HuH-7 (cell line): ENCODE measurements at regions not wholly inside any gene's neighbourhood (a gene's known extent, or its start where the extent isn't known, plus 50 kb on each side); places are given as distances from the start of the nearest gene placed in this dataset.

ENCODE experiments used
- DNase-seq: peaks from one replicate; pipeline ENCODE4 v3.0.0; 2011; ENCODE audit warnings: low spot score

DNA sequence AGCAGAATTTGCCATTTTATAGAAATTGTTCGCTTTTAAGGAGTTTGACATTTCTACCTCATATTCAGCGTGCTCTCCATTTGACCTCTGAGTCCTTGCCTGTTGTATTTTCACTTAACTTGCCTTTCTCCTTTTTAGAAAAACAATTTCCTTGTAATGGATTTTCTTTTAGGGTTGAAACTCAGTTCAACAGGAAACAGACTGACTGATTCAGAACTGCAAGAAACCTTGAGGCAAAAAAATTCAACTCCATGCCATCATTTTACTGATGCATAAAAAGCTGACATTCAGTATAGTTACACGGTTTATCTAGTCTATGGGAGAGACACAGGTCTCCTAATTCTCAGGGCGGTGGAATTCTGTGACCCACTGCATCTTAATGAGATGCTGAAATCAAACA is 59.8 kb downstream of the MRPS30 start:
- DNase-seq: no peak

DNA sequence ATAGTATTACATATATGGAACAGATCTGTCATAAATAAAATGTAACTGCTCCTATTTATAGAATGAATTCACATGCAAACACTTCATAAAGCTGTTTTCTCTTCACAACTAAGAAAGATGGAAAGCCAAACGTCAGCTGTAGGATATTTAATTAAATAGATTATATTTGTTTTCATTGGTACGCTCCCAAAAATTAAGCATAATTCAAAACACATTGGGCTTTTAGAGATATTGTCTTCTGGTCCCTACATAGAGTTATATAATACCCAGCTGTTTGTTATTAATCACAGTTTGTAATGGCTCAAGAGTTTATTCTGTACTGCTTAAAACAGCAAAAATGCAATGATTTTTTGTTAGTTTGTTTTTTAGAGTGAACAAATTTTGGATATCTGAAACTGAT is 61.2 kb downstream of the MRPS30 start:
- DNase-seq: no peak

DNA sequence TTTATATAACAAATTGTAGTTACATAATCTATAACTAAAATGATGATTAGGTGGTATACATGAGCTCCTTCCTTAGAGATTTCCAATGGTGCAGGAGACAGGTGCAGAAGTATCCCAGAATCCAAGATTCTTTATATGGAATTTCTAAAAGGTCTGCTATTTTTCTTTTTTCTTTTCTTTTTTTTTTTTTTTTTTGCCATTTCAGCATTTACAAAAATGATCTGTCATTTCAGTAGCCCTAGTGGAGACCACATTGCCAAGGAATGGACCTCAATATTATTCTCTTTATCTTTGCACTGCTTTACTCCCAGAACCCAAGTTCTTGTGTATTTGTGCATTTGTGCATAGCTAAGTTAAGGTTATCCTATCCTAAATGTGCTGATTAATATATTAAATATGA is 61.7 kb downstream of the MRPS30 start:
- DNase-seq: no peak

DNA sequence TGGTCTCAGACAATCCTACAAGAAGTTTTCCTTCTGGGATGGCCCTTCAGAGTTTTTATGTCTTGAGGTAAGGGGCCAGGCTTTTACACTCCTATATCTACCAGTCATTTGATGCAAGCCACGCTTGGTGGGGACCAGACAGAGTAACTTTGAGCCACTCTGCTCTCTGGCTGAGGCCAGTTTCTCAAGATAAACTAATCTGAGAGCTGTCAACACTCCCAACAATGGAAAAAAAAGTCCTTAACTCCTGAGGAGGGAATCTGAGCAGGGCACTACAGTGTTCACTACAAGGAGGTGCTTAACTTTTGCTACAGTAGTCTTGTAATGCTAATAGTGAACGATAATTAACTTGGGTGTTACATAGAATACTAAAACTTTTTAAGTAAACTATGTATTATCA is 62.7 kb downstream of the MRPS30 start:
- no peak for DNase-seq

DNA sequence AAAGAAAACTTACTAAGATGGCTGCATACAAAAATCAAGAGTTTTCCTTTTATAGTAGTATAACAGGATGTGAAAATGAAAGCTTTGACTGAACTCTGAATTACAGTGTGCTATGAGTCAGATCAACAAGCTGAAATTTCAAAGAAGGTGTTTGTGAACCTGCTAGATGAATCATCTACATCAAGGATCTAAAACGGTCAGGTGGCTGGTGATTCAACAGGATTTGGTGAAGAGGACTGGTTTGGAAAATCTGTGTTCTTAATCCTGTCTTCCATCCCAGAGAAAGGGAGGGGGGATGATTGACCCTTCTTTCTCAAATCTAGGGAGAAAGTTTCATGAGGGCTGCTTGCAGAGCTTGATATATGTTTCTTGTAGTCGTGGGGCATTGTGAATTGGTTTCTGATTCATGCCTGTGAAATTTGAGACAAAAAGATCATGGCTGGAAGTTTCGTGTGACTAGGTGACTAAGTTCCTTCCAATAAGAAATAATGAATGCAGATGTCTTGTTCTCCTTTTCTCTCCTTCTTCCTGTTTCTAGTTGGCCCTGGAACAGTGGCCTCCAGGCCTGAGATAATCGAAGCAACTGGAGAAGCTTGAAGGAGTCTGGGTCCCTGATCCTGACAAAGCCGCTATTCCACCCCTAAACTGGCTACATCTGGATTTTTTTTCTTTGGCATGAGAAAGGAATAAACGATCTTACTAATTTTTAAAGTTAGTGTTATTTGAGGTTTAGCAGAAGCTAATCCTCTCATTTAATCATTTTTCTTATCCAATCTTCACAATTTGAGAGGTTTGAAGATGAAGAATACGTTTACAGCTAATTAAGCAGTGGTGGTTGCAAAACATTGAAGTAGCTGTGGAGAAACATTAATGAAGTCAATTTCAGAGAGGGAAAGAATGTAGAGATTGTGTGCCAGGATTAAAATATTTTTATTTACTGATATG is 67.2 kb downstream of the MRPS30 start:
- DNase-seq: no peak

DNA sequence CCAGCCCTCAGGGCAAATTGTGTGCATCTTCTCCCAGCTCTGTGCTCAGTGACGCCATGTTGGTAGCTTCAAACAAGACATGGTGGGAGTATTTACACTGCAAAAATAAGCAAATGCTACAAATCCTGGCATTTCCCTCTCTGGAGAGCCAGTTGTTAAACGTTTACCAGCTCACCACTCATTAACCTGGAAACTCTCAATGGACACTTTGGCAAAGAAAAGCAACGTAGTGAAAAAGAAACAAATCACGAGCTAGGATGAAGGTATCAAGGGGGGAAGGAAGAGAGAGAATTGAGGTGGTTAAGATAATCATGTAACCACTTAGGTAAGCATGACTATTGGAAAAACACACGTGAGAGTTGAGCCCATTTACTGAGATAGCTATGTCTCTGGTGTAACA is 72.5 kb downstream of the MRPS30 start:
- no peak for DNase-seq

DNA sequence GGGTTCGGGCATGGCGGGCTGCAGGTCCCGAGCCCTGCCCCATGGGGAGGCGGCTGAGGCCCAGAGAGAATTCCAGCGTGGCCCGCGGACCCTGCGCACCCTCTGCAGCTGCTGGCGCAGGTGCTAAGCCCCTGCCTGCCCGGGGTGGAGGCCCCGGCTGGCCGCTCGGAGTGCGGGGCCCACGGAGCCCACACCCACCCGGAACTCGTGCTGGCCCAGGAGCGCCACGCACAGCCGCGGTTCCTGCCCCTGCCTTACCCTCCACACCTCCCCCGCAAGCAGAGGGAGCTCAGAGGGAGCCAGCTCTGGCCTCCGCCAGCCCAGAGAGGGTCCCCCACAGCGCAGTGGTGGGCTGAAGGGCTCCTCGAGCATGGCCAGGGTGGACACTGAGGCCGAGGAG is 75.3 kb downstream of the MRPS30 start:
- DNase-seq: no peak

DNA sequence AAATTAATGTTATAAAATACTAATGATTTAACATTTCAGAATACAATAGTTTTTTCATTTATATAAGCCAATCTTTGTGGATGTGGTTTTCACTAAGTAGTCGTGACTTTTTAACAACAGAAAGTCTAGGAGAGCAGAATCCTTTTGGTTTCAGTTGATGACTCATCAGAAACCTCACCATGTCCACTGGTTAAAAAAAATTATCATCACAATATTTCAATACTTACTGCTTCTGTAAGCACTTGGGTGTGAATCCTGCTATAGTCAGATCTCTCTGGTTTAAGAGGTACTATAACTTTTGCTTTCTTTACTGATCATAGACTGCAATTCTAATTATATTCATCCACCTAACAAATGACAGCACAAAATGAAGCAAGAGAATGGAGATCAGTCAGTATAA is 77.2 kb downstream of the MRPS30 start:
- no peak for DNase-seq

DNA sequence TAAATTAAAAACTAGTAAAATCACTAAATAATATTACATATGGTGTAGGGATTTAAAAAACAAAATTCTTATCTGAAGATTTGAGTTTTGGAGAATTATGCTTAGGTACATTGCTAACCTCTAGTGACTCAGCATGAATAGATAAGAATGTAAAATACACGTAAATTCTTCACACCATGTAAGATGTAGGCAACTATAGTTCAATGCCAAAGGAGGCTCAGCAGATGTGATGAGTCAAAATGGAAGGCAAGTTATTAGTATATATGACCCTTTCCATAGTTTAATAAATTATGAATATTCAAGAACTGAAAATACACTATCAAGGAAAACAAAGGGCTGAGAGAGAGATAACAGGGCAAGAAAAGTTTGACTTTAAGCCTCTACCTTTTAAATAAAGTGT is 79.0 kb downstream of the MRPS30 start:
- DNase-seq: no peak

DNA sequence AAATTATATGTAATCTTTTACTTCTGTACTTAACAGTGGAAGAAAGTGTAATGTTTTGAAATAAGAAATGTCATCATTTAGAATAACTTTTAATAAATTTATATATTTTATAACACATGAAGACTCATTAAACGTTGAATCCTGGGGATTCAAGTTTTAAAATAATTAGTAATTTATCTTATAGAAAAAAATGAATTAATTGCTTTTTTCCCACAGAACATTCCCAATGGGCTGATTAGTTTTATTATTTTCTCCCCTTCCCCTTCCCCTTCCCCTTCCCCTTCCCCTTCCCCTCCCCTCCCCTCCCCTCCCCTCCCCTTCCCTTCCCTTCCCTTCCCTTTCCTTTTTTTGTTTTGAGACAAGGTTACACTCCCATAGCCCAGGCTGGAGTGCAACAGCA is 79.7 kb downstream of the MRPS30 start:
- no peak for DNase-seq

DNA sequence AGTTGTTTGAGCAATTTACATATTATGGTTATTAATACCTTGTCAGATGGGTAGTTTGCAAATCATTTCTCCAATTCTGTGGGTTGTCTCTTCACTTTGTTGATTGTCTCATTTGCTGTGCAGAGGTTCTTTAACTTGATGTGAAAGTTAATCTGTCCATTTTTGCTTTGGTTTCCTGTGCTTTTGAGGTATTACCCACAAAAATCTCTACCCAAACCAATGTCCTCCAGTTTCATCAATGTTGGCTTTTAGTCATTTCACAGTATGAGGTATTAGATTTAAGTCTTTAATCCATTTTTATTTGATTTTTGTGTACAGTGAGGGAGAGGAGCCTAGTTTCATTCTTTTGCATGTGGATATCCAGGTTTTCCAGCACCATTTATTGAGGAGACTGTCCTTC is 82.4 kb downstream of the MRPS30 start:
- DNase-seq: no peak

DNA sequence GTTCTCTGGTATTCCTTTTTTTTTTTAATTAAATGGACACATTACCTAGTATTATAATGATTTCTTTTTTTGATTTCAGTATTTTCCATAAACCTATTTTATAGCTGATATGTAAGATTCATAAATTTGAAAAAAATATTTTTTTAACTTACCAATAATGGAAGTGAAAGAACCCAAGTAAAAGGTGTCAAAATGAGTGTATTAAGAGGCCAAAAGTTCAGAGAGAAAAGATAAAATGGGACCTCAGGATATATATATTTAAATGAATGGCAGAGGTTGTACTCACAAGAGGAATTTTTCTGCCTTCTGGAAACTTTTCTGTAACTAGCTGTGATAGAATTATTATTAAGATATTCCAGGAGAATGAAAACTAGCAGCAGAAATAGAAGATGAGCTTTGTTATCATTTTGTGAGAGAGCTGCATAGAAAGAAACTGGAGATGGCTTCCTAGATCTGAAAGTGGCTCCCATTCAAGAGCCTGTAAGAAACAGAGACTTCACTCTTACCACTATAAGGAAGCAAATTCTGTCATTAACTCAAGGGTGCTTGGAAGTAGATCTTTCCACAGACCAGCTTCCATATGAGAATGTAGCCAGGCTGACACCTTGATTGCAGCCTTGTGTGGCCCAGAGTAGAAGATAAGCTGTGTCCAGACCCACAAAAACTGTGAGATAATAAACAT is 91.7 kb downstream of the MRPS30 start:
- no peak for DNase-seq

DNA sequence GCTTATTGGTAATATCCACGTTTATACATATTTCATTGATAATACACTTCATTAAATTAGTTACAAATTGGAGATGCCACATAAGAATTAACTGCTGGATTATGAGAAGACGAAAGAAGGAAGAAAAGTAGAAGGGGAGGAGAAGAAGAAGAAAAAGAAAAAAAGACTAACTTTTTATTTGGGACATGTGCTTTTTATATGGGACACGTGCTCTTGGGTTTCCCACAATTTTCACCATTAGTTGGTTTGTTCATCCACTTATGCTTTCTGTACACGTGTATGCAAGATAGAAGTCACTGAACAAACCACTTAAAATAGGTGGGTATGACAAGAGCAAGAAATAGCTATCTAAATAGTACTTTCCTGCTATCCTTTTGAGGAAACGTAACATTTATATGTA is 98.6 kb downstream of the MRPS30 start:
- no peak for DNase-seq

DNA sequence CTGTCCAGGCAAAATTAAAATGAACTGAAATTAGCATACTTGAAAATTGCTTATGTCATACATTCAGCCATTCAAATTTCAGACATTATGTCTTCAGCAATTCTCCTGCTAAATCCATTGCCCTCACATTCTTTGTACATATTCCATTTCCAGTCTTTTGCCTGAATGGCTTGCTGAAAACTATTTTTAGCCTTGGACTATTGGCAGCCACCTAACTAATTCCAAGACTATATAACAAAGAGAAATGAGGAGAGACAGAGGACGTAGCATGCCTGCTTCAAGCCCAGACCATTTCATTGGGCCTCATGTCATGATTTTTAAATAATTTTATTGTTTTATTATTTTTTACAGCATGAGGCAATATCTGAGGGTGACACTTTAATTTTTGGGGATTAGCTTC is 100.3 kb downstream of the MRPS30 start:
- no peak for DNase-seq

DNA sequence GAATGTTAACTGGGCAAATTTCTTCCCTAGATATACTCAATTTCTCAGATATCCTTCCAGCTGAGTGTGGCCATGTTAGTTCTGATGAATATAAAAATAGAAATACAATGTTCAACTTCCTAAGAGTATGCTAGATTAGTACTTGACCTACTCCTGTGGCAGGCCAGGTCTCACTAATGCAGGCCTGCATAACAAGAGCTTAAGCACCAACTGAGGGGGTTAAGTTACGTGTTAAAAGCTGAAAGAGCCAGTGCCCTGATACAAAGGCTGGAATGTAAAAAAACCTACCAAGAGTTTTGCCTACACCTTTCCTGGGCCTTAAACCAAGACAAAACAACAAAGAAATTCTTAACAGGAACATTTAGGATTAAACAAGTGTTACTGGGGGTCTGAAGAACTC is 102.8 kb downstream of the MRPS30 start:
- no peak for DNase-seq

DNA sequence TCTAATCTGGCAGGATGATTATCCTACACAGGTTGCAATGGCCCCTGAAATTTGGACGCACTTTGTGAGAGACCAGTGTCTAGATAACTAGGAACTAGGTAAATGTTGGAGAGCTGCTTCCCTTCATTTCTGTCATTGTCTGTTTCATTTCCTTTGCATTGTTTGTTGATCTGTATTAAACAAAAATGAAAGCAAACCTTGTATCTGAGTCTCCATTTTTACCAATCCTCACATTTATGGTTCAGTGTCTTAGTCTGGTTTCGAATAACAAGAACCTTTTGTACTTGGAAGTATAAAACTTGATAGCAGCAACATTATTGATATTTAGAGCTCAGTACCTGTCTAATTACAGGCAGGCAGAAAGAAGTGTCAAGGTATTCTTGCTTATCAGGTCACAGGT is 105.5 kb downstream of the MRPS30 start:
- DNase-seq: no peak

DNA sequence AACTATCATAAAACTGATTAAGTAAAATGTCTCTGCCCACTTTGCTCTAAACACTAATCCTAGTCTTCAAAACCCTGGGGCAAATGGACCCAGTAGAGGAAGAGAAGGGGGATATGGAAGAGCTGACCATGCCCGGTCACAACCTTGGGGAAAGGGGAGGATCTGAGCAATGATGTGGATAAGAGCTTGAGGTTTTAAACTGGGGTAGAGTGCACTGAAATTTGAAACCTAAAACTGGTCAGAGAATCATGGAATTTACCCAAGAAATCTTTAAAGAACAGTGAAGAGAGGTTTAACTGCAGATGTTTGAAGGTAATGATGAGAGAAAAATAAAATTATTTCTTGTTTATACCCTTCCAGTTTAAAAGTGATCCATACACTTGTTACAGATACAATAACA is 110.8 kb downstream of the MRPS30 start:
- DNase-seq: no peak

DNA sequence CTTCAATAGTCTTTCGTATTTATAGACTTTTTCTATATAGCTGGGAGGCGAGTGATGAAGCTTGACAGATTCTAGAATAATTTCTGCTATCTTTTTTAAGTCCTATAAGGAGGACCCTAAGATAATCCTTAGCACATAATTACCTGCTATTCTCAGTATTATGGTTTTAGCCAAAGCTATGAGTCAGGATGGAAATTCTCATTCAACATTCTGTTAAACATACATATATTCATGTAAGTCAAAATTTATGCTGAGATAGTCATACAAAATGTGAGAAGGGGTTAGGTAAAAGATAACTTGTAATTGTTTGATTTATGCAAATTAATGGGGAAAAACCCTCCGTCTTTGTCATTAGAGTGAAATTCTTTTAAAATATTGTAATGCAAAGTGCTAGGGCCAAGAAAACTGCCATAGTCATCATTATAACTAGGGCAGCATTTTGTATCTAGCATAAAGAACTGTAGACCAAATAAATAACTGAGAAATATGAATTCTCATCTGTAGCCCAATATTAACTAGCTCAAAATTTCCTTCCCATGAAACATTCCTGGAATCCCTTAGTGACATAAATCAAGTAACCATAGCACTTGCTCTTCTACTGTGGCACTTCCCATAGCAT is 118.5 kb downstream of the MRPS30 start:
- DNase-seq: no peak

DNA sequence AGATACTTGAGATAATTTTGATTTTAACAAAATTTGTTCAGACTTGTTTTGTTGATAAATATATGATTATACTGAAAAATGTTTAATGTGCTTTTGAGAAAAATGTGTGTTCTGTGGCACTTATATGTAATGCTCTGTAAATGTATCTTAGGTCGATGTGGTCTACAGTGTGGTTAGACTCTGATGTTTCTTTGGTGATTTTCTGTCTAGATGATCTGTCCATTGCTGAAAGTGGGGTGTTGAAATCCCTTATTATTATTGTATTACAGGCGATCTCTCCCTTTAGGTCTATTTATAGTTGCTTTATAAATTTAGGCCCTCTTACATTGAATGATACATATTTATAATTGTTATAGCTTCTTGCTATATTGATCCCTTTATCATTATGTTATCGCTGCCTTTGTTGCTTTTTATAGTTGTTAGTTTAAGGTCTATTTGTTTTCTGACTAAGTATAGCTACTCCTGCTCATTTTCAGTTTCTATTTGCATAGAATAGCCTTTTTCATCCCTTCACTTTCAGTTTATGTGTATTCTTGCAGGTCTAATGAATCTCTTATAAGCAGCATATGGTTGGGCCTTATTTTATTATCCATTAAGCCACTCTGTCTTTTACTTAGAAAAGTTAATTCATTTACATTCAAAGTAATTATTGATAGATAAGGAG is 124.3 kb downstream of the MRPS30 start:
- no peak for DNase-seq

DNA sequence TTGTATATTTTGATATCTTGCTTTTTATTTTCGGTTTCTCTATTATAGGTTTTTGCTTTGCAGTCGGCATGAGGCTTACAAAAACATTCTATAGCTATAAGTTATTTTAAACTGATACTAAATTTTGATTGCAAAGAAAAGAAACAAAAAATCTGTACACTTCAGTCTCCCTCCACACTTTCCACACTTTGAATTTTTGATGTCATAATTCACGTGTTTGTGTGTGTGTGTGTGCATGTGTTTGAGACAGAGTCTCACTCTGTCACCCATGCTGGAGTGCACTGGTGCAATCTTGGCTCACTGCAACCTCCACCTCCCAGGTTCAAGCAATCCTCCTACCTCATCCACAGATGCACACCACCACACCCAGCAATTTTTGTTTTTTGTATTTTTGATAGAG is 124.9 kb downstream of the MRPS30 start:
- DNase-seq: no peak

DNA sequence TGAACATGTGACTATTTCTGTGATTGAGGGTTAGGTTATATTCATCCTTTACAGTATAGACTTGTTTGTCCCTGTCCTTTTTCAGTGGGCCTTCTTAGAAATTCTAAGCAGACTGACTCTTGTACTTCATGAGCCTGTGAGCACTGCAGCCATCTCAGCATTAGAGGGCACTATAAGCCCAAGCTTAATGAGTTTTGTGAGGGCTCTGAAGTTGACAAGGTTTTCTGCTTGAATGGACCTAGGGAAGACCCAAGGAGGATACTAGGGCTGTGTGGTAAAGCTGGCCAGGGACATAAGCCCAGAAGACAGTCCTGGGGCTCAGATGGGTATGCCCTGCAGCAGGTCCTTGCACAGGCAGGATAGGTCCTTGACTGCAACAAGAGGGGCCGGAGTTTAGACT is 126.5 kb downstream of the MRPS30 start:
- DNase-seq: no peak

DNA sequence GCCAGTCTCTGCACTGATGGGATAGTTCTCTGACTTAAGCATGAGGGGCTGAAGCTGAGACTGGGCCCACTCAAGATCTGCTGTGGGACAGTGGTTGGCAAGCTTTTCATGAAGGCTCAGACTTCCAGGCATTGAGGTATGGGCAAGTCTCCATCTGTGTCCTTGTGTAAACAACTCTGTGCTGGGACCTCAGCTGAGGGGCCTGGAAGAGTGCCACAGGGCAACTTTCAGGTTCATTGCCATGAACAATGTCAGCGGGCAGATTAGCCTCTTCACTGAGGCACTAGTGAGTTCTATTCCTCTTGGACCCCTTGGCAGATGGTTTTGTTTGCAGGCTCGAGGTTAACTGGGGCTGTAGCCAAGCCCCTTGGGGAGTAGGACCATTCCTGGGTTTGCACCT is 127.1 kb downstream of the MRPS30 start:
- DNase-seq: no peak

DNA sequence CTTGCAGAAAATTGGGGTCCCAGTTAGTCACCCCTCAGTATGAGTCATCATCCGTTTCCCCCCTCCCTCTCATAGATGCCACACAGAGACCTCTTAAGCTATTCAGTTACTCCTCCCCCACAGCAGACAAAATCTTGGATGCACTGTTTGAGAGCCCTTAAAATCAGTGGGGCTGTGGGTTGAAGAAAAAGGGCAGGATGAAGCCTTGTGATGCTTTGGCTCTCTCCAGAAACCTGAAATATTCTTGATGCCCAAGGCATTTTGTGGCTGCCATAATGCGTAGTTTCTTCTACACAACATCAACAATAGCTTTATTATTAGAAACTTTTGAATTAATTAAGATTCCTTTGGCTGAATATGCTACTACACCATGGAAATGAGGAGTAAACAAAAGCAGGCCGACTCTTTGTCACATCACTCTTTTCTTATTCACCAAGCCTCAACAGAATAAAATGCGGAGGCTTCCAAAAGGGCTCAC is 133.8 kb downstream of the MRPS30 start:
- no peak for DNase-seq
